ENCODE measurements at regions not wholly inside any gene's neighbourhood (a gene's known extent, or its start where the extent isn't known, plus 50 kb on each side); places are given as distances from the start of the nearest gene placed in this dataset.

DNA sequence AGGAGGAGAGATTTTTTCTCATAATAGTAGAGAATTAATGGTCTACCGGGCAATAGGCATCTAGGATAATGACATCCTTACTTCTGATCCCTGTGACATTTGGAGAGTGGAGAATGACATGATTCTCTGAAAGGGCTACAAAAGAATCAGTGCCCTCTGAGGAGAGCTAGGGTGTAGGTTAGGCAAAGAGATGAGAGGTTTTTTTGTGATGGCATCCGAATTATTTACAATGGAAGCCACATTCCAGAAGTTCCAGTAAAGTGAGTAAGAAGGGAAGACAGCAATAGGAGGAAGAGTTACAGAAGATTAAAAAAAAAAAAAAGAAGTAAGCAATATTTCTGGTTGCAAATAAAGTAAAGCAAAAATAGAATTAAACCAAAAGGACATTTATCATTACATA, 478.0 kb downstream of the RMST start:
- Histone ChIP-seq H3K27ac (ENCODE audit: low read depth, low read length, poor library complexity, severe bottlenecking) (no peak overlapping the region), H3K4me1 (ENCODE audit: insufficient read depth, low read length, severe bottlenecking) (no peaks in the 10 kb centered on the region), H3K4me3 (ENCODE audit: low read depth, low read length, poor library complexity, severe bottlenecking) (no peak overlapping the region), H2AFZ (ENCODE audit: low read length) (no peak overlapping the region), H3F3A (ENCODE audit: insufficient read depth, low read length) (no peaks in the 10 kb centered on the region), H3K9ac (ENCODE audit: low read length) (no peak overlapping the region), H3K36me3 (ENCODE audit: insufficient read depth, low read length) (no peaks in the 10 kb centered on the region), H3K4me2 (ENCODE audit: low read length) (no peak overlapping the region), H3K9me2 (ENCODE audit: low read depth, low read length) (no peaks in the 10 kb centered on the region), H3K27me3 (ENCODE audit: insufficient read depth, low read length) (no peaks in the 10 kb centered on the region), H3K9me3 (ENCODE audit: low read length) (no peaks in the 10 kb centered on the region), H3K79me2 (ENCODE audit: insufficient read depth, low read length) (no peaks in the 10 kb centered on the region), H4K20me1 (ENCODE audit: insufficient read depth, low read length) (no peaks in the 10 kb centered on the region)
- no peak for TF ChIP-seq EZH2 (IDR thresholded peaks at IDR 0.05; ENCODE audit: borderline replicate concordance, low read length)
- TF ChIP-seq, protein P1, sequence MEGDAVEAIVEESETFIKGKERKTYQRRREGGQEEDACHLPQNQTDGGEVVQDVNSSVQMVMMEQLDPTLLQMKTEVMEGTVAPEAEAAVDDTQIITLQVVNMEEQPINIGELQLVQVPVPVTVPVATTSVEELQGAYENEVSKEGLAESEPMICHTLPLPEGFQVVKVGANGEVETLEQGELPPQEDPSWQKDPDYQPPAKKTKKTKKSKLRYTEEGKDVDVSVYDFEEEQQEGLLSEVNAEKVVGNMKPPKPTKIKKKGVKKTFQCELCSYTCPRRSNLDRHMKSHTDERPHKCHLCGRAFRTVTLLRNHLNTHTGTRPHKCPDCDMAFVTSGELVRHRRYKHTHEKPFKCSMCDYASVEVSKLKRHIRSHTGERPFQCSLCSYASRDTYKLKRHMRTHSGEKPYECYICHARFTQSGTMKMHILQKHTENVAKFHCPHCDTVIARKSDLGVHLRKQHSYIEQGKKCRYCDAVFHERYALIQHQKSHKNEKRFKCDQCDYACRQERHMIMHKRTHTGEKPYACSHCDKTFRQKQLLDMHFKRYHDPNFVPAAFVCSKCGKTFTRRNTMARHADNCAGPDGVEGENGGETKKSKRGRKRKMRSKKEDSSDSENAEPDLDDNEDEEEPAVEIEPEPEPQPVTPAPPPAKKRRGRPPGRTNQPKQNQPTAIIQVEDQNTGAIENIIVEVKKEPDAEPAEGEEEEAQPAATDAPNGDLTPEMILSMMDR (IDR thresholded peaks at IDR 0.05; ENCODE audit: low read length) = no peak

- Histone ChIP-seq H3K9me2 (ENCODE audit: low read depth, low read length) (no peaks in the 10 kb centered on the region), H3F3A (ENCODE audit: insufficient read depth, low read length) (no peaks in the 10 kb centered on the region), H3K4me2 (ENCODE audit: low read length) (no peak overlapping the region), H3K4me1 (ENCODE audit: insufficient read depth, low read length, severe bottlenecking) (no peaks in the 10 kb centered on the region), H4K20me1 (ENCODE audit: insufficient read depth, low read length) (no peaks in the 10 kb centered on the region), H3K27me3 (ENCODE audit: insufficient read depth, low read length) (no peaks in the 10 kb centered on the region), H3K36me3 (ENCODE audit: insufficient read depth, low read length) (no peaks in the 10 kb centered on the region), H3K9ac (ENCODE audit: low read length) (no peak overlapping the region), H3K79me2 (ENCODE audit: insufficient read depth, low read length) (no peaks in the 10 kb centered on the region), H3K4me3 (ENCODE audit: low read depth, low read length, poor library complexity, severe bottlenecking) (no peak overlapping the region), H3K27ac (ENCODE audit: low read depth, low read length, poor library complexity, severe bottlenecking) (no peak overlapping the region), H2AFZ (ENCODE audit: low read length) (no peak overlapping the region), H3K9me3 (ENCODE audit: low read length) (no peaks in the 10 kb centered on the region)
- TF ChIP-seq, protein P1 (IDR thresholded peaks at IDR 0.05; ENCODE audit: low read length) = no peak
- no peak for TF ChIP-seq EZH2 (IDR thresholded peaks at IDR 0.05; ENCODE audit: borderline replicate concordance, low read length)
Measured at GRCh38 chr12:97941686-97942354, 479.2 kb downstream of the RMST start.

GRCh38 chr12:97943359-97943758, 480.8 kb downstream of the RMST start:
- Histone ChIP-seq H3K4me1 (ENCODE audit: insufficient read depth, low read length, severe bottlenecking) (no peaks in the 10 kb centered on the region), H3K36me3 (ENCODE audit: insufficient read depth, low read length) (no peaks in the 10 kb centered on the region), H2AFZ (ENCODE audit: low read length) (no peak overlapping the region), H3K4me3 (ENCODE audit: low read depth, low read length, poor library complexity, severe bottlenecking) (no peak overlapping the region), H3F3A (ENCODE audit: insufficient read depth, low read length) (no peaks in the 10 kb centered on the region), H3K9me2 (ENCODE audit: low read depth, low read length) (no peaks in the 10 kb centered on the region), H3K9me3 (ENCODE audit: low read length) (no peaks in the 10 kb centered on the region), H3K79me2 (ENCODE audit: insufficient read depth, low read length) (no peaks in the 10 kb centered on the region), H3K9ac (ENCODE audit: low read length) (no peak overlapping the region), H4K20me1 (ENCODE audit: insufficient read depth, low read length) (no peaks in the 10 kb centered on the region), H3K27ac (ENCODE audit: low read depth, low read length, poor library complexity, severe bottlenecking) (no peak overlapping the region), H3K4me2 (ENCODE audit: low read length) (no peak overlapping the region), H3K27me3 (ENCODE audit: insufficient read depth, low read length) (no peaks in the 10 kb centered on the region)
- TF ChIP-seq, protein P1 (IDR thresholded peaks at IDR 0.05; ENCODE audit: low read length) = no peak
- TF ChIP-seq EZH2 (IDR thresholded peaks at IDR 0.05; ENCODE audit: borderline replicate concordance, low read length) = no peak
